NCI-H146 treated with DMSO at 0.1 percent for 48 hours (cell line): ENCODE measurements at regions not wholly inside any gene's neighbourhood (a gene's known extent, or its start where the extent isn't known, plus 50 kb on each side); places are given as distances from the start of the nearest gene placed in this dataset.
"Not testable (repeated sequence)": the region's sequence is repeated elsewhere in the genome, so short reads cannot be mapped to it uniquely, and the experiment has no call there.

Experiments
- DNase-seq: peaks from one replicate; lab custom pipeline; 2025; ENCODE audit not compliant: unreplicated experiment; lab: John Stamatoyannopoulos, UW

DNA sequence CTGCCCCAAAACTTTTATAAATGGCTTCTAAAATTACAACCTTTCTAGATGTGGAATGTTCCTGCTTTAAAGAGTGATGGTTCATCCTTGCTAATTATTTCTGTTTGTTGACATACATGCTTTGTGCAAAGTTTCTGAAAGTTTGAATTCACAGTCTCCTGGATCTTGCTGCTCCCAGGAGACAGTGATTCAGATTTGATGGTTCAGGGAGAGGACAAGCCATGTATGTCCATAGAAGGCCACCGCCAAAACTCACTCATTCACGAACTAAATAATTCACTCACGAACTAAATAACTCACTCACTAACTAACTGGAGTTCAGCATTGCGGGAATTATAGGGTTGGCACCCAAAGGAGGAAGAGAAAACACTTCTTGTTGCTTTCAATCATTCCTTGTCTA lies 416.5 kb upstream of the ZEB2 start:
- DNase-seq = no peak

GRCh38 chr2:144935736-144936135 lies 415.8 kb upstream of the ZEB2 start:
- no peak for DNase-seq

DNA sequence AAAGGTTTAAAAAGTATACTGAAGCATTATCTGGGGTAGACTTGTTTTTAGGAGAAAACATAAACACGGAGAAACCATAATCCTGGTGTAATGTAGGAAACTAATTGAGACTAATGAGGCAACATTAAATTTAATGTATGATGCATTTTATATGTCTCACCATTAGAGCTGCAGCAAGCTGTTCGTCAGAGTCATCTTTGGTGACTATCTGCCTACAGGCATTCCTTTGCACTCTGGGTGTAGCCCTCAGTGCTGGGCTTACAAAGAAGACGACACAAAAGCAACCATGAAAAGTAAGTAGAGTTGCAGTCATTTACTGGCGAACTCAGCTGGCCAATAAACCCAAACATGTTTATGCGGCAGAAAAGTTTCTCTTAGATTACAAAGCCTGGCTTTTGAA lies 415.3 kb upstream of the ZEB2 start:
- DNase-seq = no peak

DNA sequence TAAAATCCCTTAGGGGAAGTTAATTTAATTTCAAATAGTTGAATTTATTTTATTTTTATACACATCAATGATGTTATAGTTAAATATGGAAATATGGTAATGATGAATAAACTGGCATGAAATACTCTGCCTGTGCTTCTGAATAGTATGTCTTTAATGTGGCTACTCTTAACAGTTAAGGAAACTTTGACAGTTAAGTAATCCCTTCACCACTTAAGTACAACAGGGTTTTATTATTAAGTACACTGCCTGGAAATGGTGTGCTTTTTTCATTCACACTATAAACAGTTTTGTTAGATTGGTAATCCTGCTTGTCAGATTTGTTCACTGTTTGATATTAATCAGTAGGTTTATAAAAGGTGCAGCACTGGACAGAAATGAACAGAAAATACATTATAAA lies 412.0 kb upstream of the ZEB2 start:
- DNase-seq = no peak

DNA sequence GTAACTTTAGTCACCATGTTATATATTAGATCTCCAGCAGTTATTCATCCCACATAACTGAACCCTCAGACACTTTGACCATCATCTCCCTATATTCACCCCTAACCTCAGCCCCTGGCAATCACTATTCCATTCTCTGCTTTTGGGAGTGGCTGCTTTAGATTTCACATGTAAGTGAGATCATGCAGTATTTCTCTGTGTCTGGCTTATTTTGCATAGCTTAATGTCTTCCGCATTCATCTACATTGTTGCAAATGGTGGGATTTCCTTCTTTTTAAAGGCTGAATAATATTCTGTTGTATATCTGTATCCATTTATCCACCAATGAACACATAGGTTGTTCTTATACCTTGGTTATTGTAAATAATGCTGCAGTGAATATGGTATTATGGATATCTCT lies 411.6 kb upstream of the ZEB2 start:
- no peak for DNase-seq

GRCh38 chr2:144927429-144927828 lies 407.5 kb upstream of the ZEB2 start:
- no peak for DNase-seq

DNA sequence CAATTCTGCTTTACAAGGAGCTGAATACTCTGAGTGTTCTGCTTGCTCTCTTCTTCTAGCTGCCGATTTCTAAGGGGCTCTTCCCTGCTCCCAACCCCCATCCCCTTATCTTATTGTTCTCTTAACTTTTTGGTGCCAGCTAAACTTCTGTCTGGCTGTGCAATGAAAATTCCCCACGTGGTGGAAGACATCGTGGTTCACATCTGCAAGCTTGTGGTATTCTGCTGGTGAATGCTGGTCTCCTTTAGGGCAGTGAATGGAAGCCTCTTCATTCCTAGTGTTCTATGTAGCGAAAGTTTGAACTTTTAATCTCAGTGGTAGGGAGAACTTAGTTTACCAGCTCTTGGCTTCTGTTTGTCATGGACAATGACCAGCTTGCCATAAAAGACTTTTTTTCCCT lies 406.0 kb upstream of the ZEB2 start:
- DNase-seq = no peak

- DNase-seq = no peak
Measured at GRCh38 chr2:144924827-144925226, 404.9 kb upstream of the ZEB2 start.

DNA sequence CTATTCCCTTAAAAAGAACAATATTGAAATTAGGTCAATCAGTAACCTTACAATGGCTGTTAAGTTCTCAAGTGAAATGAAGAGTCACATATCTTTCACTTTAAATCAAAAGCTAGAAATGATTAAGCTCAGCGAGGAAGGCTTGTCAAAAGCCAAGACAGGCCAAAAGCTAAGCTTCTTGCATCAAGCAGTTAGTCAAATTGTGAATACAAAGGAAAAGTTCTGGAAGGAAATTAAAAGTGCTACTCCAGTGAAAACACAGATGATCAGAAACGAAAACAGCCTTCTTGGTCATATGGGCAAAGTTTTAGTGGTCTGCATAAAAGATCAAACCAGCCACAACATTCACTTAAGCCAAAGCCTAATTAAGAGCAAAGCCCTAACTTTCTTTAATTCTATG lies 402.6 kb upstream of the ZEB2 start:
- DNase-seq = no peak

- no peak for DNase-seq
Measured at GRCh38 chr2:144920755-144921530, 401.0 kb upstream of the ZEB2 start.

- DNase-seq = no peak
Measured at GRCh38 chr2:144914622-144915318, 394.9 kb upstream of the ZEB2 start.

GRCh38 chr2:144914113-144914512 lies 394.2 kb upstream of the ZEB2 start:
- no peak for DNase-seq

DNA sequence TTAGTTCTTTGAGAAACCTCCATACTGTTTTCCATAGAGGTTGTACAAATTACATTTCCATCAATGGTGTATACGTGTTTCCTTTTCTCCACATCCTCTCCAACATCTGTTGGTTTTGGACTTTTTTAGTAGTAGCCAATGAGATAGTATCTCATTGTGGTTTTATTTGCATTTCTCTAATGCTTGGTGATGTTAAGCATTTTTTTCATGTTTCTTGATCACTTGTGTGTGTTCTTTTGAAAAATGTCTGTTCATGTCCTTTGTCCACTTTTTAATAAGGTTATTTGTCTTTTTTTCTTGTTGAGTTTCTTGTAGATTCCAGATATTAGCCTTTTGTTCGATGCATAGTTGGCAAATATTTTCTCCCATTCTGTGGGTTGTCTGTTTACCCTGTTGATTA lies 392.3 kb upstream of the ZEB2 start:
- no peak for DNase-seq

DNA sequence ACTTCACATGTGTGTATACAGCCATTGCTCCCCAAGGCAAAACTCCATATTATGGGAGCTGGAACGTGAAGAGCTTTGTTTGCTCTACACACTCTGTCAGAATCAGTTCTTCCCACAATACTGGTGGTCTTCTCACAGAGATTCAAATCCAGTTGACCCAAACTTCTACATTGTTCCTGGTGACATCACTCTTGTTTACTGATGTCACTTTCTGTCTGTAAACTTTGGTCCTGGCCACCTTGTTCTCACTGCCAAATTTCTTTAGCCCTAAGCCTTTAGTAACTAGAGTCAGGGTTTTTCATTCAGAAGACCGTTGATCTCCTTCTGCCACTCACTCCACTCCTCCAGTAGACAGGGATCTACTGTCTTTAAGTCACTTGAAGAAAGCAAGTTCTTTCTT lies 386.0 kb upstream of the ZEB2 start:
- no peak for DNase-seq

DNA sequence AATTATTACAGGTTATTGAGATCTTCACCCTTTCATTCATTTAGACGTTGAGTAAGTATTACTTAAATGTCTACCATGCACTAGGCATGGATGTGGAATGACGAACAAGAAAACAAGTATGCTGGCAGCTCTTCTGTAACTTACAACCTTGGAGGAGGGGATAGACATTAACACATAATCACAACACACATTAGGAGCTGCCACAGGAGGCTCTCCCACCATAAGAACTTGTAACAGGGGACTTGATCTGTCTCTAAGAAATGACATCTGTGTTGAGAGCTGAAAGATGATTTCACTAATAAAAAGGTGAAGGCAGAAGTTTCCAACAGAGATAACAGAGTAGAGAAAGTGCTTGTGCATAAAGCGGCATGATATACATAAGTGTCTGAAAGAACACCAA lies 384.7 kb upstream of the ZEB2 start:
- no peak for DNase-seq

- DNase-seq = not testable (repeated sequence)
Measured at GRCh38 chr2:144903045-144903444, 383.1 kb upstream of the ZEB2 start.

GRCh38 chr2:144901386-144901785 lies 381.5 kb upstream of the ZEB2 start:
- DNase-seq = not testable (repeated sequence)

DNA sequence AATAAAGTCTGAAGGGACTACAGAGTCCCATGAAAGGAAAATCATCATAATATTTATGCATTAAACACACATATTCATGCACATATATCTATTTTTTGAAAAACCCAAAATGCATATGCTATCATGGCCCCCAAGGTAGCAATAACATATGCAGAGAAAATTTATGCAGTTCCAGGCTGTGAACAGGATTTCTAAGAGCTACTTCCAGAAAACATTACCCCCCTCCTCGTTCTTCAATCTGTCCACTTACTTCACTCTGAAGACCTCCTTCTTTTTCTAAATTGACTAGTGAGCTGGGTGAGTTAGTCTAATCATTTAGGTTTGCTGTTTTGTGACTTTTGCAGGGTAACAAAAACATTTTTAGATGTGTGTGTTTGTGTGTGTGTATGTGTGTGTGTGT lies 376.4 kb upstream of the ZEB2 start:
- DNase-seq = no peak

- DNase-seq = no peak
Measured at GRCh38 chr2:144894612-144895599, 375.0 kb upstream of the ZEB2 start.

DNA sequence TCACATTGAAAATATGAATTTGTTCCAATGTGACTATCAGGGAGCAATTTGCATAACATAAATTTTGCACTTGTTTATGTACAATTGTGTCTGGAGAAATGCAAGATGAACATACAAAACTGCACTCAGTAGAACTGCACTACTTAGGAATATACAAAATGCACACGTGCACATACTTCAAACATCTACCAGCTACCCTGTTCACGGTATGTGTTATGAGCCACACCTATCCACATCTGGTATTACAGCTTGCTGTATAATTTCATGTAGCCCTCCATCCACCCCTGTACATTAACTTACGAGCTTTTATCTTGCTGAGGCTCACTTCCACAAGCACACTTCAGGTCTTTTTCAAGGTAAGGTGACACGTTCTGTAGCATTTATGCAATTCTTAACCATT lies 373.5 kb upstream of the ZEB2 start:
- no peak for DNase-seq

DNA sequence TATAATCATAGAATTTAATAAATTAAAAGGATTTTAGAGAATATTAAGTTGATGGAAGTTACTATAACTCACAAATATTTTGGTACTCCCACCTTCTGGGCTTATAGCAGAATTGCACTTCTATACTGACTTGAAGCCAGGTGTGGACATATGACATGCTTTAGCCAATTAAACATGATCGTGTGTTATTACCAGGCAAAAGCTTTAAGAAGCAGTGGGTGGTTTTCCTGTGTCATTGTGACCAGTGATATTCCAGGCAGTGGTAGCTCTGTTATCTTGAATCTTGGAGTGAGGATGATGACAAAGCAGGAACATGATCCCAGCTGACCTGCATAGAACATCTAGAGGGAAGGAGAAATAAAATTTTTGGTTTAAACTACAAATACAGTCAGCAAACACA lies 370.9 kb upstream of the ZEB2 start:
- peak; percentile 71 for DNase-seq

- DNase-seq = no peak
Measured at GRCh38 chr2:144889348-144889747, 369.4 kb upstream of the ZEB2 start.
